CD4-positive, alpha-beta T cell treated with Interleukin-6 for 4 hours (primary cell): ENCODE measurements at regions not wholly inside any gene's neighbourhood (a gene's known extent, or its start where the extent isn't known, plus 50 kb on each side); places are given as distances from the start of the nearest gene placed in this dataset.
A peak's percentile ranks its signal among the peaks of the same experiment; 100 is the strongest.
"Not testable (repeated sequence)": the region's sequence is repeated elsewhere in the genome, so short reads cannot be mapped to it uniquely, and the experiment has no call there.

Experiments used
- DNase-seq: peaks from one replicate; pipeline ENCODE4 v3.0.0-alpha.2; 2020; ENCODE audit warnings: mixed read lengths

- no peak for DNase-seq
Measured at GRCh38 chr1:192418552-192419285, 101.9 kb downstream of the RGS21 start.

- DNase-seq: no peak
Measured at GRCh38 chr1:192430644-192431043, 113.9 kb downstream of the RGS21 start.

GRCh38 chr1:192435704-192436103 lies 118.9 kb downstream of the RGS21 start:
- no peak for DNase-seq

- DNase-seq: no peak
Measured at GRCh38 chr1:192436441-192437078, 119.8 kb downstream of the RGS21 start.

GRCh38 chr1:192438737-192439136 lies 121.9 kb downstream of the RGS21 start:
- no peak for DNase-seq

- no peak for DNase-seq
Measured at GRCh38 chr1:192439373-192440025, 122.7 kb downstream of the RGS21 start.

- no peak for DNase-seq
Measured at GRCh38 chr1:192441492-192441891, 124.7 kb downstream of the RGS21 start.

GRCh38 chr1:192442736-192443135 lies 125.9 kb downstream of the RGS21 start:
- no peak for DNase-seq

GRCh38 chr1:192443616-192444015 lies 126.8 kb downstream of the RGS21 start:
- no peak for DNase-seq

- no peak for DNase-seq
Measured at GRCh38 chr1:192445241-192445640, 128.4 kb downstream of the RGS21 start.

- DNase-seq: peak; percentile 63
Measured at GRCh38 chr1:192445839-192446489, 129.2 kb downstream of the RGS21 start.

- DNase-seq: no peak
Measured at GRCh38 chr1:192448026-192448578, 127.5 kb upstream of the RGS1 start.

GRCh38 chr1:192453360-192453992 lies 122.1 kb upstream of the RGS1 start:
- no peak for DNase-seq

GRCh38 chr1:192459467-192459866 lies 116.1 kb upstream of the RGS1 start:
- DNase-seq: no peak

- DNase-seq: no peak
Measured at GRCh38 chr1:192461684-192462083, 113.9 kb upstream of the RGS1 start.

GRCh38 chr1:192462616-192463015 lies 113.0 kb upstream of the RGS1 start:
- DNase-seq: no peak

GRCh38 chr1:192463661-192464060 lies 111.9 kb upstream of the RGS1 start:
- DNase-seq: no peak

GRCh38 chr1:192465221-192465620 lies 110.4 kb upstream of the RGS1 start:
- DNase-seq: not testable (repeated sequence)

- no peak for DNase-seq
Measured at GRCh38 chr1:192474080-192474683, 101.4 kb upstream of the RGS1 start.

- DNase-seq: no peak
Measured at GRCh38 chr1:192475329-192475728, 100.2 kb upstream of the RGS1 start.

GRCh38 chr1:192475970-192476369 lies 99.6 kb upstream of the RGS1 start:
- no peak for DNase-seq

GRCh38 chr1:192476802-192477298 lies 98.7 kb upstream of the RGS1 start:
- DNase-seq: no peak
